GM10847 (cell line): ENCODE measurements at regions not wholly inside any gene's neighbourhood (a gene's known extent, or its start where the extent isn't known, plus 50 kb on each side); places are given as distances from the start of the nearest gene placed in this dataset.

Experiments
- POLR2A ChIP-seq: IDR thresholded peaks from 2 replicates; pipeline ENCODE4 v1.6.1; 2011; ENCODE audit not compliant: insufficient read length; ENCODE audit errors: extremely low read depth

DNA sequence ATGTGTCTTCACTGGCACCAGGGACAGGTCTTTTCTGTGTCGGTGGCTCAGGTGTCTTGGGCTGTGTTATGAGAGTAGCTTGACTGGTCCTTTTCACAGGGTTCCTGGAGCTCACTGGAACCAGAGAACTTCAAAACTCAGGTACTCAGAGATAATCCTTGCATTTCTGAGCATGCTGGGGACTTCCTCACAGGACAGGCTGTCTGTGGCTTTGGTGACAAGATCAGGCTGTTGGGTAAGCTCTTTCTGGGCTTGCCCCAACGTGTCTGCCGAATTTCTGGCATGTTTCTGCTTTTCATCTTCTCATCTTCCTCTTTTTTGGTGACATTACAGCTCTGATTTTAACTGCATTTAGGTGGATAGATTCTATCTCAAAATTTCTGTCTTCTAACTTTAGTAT lies 270.0 kb downstream of the CDH26 start:
- no peak for TF ChIP-seq POLR2A

DNA sequence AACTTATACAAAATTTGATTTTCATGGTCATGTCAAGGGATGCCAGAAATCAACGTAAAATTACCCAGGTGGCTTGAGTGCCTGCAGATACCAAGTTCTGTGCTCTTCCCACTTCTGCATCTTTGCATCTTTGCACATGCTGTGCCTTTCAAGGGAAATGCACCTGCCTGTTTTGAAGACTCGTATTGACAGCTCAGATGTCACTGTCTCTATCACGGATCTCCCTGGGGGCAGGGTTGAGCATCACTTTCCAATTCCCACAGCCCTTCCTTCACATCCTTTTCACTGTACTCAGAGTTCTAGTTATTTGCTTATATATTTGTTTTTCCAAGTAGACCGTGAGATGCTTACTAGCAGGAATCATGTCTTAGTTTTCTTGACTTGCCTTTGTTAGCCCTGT lies 274.2 kb downstream of the CDH26 start:
- TF ChIP-seq POLR2A = no peak

DNA sequence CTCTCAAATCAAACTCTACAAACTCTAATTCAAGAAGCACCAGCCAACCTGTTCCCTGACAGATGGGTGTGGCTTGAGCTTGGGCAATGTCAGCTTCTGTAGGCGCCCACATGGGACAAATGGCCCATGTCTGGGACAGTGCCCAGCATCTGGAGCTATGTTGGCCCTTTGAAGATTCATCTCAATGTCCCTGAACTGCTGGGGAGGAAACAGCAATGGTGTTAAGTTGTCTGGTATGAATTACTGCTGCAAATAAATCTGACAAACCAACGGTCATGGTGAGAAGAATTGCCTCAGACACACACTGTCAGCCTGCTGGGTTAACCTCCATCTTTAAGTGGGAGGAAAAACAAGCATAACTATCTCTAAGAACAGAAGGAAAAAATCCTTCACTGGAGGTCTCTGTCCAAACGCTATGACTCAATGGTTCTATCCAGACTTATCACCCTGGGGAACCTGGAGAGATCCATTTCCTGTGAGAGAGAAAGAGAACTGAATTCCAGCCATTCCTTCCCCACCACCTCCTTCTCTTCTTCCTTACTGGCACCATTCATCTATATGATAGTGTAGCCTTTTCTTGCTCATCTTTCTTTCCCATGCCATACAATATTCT lies 274.9 kb downstream of the CDH26 start:
- TF ChIP-seq POLR2A = no peak

DNA sequence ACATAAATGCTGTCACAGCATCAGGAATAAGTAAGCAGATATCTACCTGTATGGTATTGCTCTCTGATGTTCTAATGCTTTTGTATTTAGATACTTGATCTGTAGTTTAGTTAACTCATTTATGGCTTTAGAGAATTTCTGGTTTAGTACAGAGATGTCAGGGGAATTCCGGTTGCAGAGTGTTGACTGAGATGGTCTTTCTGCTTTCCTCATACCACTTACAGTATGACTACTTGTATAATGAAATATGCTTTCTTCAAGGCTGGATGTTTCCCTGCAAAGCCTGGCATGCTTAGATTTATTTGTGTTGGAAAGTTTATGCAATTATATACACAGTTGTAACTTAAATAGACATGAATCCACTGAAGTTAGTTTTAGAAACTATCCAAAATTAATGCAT lies 278.4 kb downstream of the CDH26 start:
- no peak for TF ChIP-seq POLR2A

DNA sequence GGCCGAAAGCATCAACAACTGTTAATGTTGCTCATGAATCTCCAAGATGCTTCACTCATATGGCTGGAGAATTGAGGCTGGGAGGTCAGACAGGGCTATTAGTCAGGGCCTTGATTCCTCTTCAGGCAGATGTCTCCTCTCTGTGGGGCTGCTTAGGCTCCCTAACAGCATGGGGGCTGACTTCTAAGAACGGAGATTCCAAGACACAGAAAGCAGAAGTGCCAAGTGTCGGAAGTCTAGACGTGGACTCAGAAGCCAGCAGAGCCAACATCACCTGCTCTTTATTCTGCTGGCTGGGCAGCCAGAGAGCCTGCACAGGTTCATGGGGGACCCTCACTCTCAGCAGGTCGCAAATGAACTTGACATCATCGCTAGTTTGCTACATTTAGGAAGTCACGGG lies 279.8 kb downstream of the CDH26 start:
- no peak for TF ChIP-seq POLR2A

DNA sequence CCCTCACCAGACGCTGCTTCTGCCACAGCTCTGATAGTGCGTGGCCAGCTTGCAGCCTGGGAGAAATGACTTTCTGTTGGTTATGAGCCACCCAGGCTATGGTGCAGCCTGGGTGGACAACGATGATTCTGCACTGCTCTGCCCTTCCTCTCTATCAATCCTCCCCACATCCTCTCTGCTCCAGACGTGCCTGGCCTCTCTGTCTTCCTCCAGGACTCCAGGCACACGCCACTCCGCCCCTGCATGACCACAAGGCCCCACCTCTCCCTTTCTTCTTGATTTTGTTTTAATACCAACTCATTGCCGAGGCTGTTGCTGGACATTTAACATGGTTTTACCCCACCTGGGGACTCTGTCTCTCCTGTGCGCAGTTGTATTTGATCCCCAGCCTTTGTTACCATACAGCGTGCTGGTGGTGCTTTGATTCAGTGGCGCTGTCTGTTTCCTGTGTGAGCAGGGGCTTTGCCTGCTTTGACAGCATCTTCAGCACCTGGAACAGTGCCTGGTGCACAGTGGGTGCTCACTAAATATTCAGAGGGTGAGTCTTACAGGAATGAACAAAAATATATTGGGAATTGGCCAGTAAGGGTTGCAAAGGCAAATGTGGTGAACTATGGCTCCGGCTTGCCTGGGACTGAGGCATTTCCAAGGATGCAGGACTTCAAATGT lies 280.9 kb downstream of the CDH26 start:
- TF ChIP-seq POLR2A = no peak

DNA sequence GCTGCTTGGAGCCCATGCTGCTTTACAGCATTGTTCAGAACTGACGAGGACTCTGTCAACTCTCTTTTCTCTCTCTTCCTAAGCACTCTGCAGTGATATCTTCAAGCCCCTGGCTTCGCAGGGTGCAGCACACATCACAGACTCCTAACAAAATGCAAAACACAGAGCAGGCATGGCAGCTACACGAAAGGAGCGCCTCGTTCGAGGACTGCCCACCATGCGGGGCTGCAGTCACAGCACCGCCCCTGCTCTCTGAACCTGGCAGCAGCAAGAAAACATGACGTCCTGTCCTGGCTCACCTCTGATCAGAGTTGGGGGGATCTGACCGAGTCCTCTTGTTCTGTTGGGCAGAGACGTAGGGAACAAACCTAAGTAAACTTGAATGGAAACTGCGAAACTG lies 281.7 kb downstream of the CDH26 start:
- TF ChIP-seq POLR2A = no peak

DNA sequence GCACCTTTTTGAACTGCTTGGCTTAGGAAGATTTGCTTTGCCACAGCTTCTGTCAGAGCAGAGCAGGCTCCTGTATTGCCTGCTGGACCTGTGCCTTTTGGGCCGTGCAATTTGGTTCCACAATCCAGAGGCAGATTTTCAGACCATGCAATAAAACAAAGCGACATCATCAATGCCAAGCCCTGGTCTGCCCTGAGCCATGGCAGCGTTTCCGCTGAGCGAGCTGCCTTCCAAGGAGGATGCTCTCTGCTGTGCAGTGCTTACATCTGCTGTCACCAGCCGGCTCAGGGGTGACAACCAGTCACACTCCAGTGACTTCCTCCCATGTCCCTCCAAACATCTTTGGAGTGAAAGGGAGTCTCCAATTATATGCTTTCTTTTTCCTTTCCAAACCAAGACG lies 282.2 kb downstream of the CDH26 start:
- TF ChIP-seq POLR2A = no peak

DNA sequence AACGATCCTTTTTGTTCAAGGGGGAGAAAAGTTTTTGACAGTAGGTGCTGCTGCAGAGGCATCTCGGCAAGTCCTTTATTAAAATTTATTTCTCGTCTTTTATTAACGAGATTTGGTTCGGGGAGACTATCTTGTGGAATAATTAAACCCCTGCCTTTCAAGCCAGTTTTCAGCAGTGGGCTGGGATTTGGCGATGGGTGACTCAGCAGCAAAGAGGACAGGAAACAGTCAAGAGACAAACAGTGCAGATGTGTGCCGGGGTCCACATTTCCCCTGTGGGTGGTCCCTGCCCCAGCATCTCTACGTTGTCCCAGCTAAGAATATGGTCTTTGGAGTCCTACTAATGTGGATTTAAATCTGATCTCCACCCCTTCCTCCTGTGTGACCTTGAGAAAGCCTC lies 282.8 kb downstream of the CDH26 start:
- TF ChIP-seq POLR2A = no peak

DNA sequence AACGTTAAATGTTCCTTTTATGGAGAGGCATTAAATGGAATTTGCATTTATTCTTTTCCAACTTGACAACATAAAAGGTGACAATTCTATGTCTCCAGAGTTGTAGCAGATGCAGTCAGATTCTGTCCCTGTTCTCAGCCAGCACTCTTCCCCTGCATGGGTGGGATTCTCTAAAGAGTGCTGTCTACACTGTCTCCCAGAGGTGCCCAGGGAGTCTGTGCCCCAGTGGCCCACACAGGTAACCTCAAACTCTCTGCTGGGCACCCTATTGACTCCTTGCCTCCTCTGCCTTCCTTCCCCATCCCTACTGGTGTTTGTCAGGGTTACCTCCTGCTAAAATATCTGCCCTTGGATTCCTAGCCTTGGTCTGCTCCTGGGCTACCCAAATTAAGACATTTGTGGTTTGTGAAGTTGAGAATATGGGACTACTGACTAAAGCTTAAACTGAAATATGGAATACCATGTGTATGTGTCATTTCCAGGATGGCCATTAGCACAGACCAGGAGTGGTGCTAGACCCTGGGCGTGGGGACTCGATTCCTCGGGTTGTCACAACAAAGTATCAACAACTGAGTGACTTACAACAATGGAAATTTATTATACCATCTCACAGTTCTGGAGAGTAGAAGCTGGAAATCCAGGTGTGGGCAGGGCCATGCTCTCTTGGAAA lies 284.7 kb downstream of the CDH26 start:
- no peak for TF ChIP-seq POLR2A

DNA sequence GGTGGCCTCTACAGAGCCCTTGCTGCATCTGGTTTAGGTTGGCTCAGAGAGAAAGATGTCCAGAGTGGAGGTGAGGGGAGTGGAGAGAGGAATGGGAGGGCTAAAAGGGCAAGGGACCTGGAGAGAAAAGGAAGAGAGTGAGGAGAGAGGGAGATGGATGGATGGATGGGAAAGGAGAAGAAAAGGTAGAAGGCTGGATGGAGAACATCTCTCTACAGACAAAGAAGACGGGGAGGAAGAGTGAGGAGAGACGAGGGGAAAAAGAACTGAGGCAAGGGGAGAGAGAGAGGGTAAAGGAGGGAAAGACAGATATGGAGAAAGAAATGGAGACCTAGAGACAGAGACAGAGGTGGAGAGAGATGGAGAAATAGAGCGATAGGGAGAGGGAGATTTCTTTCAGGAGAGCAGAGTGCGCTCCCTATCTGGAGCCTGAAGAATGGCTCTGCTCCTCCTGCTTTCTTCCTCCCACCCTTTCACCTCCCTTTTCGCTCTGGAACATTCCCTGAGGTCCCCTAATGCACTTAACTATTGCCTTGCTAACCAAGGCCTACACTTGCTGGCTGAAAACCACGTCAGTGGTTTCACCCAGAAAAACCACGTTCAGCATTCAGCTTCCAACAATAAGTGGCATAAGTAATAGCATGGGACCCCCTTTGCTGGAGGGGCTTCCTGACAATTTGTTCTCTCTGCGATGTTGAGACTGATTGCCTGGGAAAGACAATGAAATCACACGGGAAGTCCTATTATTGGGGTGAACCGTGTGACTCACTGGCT lies 286.3 kb downstream of the CDH26 start:
- no peak for TF ChIP-seq POLR2A

DNA sequence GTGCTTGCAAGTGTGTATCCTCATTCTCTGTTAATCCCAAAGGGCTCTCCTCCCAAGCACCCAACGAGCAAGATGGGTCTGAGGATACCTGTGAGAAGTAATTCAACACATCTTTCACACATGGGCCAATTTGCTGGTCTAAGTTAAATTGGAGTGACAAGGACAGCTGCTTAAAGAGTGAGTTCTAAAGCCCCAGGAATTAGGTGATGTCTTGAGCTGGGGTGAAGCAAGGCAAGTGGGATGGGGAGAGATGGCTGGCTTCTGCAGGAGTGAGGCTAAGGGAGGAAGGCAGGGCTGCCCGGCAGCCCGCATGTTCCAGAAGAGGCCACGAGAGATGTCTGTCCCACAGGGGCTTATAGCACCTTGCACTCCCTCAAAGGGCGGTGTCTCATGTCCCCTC lies 288.5 kb downstream of the CDH26 start:
- no peak for TF ChIP-seq POLR2A

DNA sequence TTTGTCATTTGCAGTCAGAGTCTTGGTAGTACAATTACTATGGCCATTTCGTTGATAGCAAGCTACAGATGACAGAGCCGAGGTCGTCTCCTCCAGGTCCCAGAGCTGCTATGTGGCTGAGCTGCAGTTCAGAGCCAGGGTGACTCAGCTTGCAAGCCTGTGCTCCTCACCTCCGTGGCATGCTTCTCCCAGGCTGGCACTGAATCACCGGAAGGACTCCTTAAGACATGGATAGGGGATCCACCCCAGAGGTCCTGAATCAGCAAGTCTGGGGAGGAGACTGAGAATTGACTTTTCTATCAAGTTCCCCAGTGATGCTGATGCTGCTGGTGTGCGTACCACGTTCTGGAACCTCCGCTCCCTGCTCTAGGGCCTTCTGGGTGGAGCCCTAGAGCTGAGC lies 291.2 kb downstream of the CDH26 start:
- TF ChIP-seq POLR2A = no peak

DNA sequence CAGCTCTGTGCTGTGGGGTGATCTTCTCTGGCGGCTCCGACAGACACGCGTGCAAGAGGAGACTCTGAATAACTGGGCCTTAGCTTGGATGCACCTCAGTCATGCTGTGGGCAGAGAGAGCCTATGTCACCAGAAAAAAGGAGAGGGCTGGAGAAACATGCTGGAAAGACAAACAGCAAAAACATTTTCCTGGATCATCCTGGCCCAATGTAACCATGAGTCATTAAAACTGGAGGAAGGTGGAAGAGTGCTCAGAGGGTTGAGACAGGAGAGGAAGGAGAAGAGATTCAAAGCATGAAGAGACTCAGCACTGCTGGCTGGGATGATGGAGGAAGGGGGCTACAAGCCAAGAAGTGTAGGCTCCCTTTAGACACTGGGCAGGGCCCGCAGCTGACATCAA lies 292.0 kb downstream of the CDH26 start:
- no peak for TF ChIP-seq POLR2A

DNA sequence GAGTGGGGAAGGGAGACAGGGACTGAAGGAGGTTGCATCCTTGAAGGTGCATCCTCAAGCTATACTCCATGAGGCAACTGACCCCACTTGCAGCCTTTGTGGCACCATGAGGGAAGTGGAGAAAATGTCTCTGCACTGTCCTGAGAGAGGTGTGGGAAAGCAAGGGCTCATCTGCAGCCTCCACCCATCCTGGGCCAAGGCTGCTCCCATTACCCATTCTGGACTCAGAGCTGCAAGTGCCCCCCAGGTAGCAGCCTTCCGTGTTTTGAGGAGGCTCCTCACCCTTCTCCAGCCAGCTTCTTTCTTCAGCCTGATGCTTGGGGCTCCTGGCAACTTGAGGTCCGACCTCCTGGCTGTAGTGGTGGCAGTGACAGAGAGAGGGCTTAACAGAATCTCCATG lies 294.6 kb downstream of the CDH26 start:
- no peak for TF ChIP-seq POLR2A

DNA sequence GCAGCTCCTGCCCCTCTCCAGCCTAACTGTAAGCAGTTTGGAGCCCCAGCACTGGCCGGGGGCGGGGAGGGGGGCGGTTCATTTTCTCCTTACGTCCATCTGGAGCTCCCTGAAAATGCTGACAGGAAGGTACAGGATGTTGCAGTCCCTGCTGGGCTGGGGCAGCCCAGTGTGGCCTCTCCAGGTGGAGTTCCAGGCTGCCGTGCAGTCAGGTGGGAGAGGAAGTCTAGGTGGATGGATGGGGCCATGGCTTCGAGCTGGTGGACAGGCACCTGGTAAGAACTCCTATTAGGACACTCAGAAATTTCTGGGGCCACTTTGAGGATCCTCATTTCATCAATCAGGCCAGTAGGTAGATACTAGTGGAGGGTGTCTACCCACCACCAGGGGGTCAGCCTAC lies 295.2 kb downstream of the CDH26 start:
- TF ChIP-seq POLR2A = no peak
